HG02642 (cell line): ENCODE measurements at regions not wholly inside any gene's neighbourhood (a gene's known extent, or its start where the extent isn't known, plus 50 kb on each side); places are given as distances from the start of the nearest gene placed in this dataset.

Experiments
- ATAC-seq: cut with Tn5 transposase; IDR thresholded peaks from one replicate; pipeline ENCODE4 v1.9.1; 2021; ENCODE audit warnings: mild to moderate bottlenecking; ENCODE audit not compliant: unreplicated experiment, poor library complexity

DNA sequence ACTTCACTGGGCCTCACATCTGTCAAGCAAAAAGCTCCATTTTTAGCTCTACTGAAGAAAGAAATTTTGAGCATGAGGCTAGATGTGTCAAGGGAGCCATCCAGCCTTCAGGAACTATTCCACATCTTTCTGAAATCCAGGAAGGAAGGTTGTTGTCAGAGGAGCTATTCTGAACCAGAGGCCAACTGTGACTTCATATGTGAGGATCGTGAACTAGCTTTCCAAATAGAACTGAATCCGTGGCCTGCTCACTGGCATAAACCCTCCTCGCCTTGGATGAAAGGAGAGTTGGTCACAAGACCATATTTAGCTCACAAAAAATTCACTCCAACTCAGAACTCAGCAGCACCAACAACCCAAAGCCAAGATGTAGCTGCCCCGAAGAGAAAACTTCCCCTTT is 195.8 kb downstream of the FOXO1 start:
- ATAC-seq, result no peak

DNA sequence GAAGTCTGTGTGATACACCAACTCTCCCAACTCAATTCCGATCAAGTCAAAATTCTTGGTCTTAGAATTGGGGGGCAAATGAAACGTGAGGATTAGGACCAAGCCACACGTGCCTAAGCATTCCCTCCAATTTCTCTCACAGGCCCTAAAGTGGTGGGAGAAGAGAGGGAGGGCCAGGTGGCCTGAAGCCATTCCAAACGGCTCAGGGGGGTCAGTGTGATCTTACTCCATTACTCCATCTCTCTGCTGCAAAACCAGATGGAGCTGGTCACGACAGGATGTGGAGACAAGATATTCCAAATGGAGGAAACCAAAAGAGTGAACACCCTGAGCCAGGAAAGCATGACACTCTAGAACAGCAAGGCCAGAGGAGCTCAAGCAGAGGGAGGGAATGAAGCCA is 195.4 kb downstream of the FOXO1 start:
- no peak for ATAC-seq

DNA sequence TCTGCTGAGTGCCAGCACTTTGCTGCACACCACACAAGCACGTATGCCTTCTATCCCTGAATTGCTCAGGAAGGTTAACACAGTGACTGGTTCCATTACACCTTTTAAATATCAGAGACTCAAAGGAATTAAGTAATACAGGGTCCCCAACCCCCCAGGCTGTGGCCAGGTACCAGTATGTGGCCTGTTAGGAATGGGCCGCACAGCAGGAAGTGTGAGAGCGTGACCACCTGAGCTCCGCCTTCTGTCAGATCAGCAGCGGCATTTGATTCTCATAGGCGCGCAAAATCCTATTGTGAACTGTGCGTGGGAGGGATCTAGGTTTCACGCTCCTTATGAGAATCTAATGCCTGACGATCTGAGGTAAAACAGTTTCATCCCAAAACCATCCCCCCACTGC is 194.5 kb downstream of the FOXO1 start:
- ATAC-seq, result no peak

DNA sequence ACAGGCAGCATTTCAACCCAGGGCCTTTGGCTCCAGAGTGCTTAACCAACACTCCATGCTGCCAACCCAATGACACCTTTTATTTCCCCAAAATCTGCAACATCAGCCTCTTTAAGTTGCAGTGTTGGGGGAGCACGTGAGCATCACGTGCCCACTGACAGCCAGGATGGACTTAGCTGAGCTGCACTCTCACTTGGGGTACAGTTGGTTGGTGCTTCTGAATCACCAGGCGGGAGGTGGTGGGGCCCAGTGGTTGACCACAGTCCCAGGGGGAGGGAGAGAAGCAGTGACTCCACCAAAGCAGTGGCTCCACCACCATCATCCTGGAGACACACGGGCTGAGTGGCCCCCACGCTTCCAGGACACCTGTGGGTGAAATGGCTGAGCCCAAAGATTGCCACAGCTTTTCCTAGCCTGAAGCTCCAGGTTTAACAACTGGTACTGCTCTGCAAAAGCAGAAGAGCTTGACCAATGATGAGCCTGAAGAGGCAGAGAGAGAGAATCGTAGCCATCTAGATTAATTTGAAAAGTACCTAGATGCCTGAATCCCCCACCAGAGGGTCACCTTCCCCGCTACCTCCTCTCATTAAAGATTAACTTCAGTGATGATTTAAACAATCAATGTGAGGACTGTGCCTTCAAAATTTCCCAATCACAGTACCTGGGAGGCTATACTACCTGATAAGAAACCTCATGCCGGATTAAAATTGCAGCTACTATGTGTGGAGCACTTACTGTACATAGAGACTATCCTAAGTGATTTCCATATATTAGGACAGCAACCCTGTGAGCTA is 193.8 kb downstream of the FOXO1 start:
- no peak for ATAC-seq

DNA sequence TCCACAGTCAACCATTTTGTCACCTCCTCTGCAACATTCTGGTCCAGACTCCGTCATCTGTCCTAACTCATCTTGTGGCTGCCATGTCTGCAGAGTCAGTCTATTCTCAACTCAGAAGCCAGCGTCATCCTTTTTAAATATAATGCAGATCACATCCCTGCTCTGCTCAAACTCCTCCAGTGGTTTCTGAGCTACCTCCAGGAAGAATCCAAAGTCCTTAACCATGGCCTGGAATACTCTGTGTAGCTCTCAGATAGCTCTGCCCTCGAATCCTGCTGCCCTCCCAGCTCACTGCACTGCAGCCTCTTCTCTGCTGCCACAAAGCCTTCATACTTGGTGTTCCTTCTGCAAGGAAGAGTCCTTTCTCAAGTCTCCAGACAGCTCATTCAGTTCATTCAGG is 190.8 kb downstream of the FOXO1 start:
- ATAC-seq, result no peak

DNA sequence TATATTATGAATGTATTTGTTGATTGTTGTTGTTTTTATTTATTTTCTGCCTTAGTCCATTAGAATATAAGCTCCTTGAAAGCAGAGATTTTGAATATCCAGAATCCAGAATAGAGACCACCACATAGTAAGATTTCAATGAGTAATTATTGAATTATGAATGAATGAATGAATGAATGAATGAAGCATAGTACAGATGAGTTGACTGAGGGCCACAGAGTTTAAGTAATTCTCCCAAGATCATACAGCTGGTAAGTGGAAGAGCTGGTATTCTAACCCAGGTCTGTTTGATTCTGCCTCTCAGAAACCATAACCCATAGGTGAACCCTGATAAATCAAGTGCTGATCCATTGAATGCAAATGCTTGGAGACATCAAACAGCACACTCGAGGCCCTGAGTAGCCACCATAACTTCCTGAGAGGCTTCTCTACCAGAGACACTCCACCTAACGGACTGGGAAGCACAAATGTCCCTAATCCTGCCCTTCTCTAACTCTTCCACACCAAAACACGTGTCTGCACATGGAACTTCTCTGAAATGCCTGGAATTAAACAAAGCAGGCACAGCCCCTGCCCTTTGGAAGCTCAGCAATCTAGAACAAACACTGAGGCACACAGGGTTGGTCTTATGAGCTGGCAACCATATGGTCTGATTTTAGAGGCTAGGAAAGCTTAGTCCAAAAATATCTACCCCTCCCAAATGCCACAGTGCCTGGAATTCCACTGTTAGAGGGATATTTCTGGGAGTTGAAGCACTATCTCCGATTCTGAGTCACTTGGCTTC is 190.1 kb downstream of the FOXO1 start:
- no peak for ATAC-seq

DNA sequence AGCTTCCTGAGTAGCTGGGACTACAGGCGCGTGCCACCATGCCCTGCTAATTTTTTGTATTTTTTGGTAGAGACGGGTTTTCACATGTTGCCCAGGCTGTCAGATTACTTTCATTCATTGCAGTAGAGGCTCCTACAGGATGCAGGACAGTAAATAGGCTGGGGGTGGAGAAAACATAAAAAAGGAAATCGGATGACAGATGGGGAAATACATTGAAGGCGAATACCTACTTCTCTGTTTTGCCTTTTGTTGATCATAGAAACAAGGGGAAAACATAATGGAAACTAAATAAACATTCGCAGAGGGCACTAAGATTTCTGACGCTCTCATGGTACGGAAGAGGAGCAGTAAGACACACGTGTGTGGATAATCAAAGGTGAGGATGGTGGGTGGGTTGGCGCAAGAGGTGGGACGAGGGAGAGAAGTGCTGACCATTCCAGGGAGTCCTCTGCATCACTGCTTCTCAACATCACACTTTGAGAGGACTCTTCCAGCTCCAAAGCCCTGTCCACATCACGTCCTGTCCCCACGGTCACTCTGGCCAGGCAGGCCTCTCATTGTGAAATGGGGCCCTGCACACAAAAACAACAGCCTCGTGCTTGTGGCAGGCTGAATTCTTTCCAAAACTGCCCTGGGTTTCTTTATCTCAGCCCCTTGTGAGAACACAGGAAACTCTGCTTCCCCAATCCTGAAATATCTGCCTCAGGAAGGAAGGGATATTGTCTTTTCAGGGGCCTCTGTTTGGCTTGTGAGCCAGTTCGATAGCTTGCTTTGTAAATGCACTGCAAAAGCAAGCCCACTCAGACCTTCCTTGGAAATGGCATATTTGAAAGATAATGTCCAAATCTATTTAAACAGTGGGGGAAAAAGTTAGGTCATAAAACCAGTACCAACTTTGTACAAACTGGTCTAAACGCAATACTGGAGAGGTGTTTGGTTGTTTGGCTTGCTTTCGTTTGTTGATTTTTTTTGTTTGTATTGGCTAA is 188.5 kb downstream of the FOXO1 start:
- no peak for ATAC-seq

DNA sequence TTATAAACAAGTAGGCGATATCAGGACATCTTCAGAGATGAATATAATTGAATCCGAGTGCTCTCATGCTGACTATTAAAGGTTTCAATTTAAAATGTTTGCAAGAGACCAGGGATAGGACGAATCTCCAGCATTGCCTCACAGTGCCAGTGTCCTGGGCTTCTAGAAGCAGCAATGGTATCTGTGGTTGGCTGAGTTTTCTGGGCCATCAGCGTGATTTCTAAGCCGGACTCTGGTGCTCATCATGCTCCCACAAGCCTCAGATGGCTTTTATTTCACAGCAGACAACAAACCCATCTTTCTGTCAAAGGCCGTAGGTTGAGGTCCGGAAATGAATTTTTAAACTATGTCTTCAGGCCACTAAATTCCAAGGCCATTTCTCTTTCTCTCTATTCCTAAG is 187.7 kb downstream of the FOXO1 start:
- ATAC-seq, result no peak

DNA sequence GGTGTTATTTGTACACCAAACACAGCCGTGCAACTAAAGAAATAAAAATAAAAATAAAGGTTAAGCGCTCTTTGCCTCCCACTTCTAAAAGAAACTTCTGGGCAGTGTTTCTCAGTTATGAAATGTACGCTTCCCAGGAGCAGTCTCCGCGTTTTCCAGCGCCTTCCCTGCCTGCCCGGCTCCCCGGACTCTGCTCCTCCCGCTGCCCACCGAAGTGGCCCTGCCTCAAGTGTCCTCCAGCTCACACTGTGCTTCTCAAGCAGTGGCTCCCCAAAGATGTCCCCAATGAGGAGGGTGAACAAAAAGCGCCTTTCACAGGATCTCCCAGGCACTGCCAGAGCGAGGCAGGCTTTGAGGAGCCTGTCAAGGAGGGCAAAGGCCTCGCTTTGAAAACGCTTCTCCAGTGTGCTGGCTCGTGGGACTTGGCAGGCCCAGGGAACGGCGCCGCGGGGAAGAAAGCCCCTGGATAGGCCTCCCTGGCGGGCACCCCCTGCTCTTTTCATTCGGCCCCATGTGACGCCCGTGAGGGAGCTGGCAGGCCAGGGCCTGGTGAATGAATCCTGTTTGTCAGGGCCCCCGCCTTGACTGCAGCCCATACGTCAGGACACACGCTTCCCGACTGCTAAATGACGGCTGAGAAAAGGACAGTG is 187.1 kb downstream of the FOXO1 start:
- no peak for ATAC-seq

DNA sequence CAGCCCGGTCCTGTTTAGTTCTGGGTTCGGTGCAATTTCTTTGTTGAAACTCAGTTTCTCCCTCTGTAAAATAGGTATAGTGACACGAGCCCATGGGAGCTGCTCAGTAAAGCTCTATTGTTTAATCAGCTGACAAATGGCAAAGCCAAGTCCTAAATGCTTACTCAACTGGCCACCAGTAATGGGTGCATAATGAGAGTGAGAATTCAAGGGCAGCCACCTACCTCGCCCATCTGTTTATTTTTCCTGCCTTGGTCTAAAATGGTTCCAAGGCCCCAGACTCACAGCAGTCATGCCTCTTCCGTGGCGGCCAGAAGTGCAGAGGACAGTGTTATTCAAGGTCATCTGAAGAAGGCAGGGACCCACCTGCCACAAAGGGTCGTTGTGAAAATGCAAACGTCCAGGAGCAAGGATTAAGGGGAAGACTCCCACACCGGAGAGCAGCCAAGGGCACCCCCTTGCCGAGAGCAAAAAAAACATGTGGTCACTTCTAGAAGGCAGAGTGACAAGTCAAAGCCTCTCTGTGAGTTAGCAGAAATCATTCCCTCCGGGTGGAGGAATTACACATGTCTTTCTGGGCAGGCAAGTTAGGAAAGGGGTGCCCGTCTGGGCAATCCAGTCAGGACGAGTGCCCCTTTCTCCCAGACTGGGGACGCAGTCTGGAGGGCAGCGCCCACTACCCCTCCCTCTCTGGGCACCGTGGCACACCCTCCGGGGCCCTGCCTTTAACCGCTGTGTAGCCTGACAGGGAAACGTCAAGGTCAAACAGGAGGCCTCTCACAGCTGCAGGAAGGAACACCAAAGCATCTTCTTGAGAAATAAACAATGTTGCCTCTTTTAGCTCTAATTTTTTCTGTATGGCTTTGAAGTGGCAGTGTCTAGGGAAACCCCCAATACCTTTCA is 186.2 kb downstream of the FOXO1 start:
- ATAC-seq, result no peak

DNA sequence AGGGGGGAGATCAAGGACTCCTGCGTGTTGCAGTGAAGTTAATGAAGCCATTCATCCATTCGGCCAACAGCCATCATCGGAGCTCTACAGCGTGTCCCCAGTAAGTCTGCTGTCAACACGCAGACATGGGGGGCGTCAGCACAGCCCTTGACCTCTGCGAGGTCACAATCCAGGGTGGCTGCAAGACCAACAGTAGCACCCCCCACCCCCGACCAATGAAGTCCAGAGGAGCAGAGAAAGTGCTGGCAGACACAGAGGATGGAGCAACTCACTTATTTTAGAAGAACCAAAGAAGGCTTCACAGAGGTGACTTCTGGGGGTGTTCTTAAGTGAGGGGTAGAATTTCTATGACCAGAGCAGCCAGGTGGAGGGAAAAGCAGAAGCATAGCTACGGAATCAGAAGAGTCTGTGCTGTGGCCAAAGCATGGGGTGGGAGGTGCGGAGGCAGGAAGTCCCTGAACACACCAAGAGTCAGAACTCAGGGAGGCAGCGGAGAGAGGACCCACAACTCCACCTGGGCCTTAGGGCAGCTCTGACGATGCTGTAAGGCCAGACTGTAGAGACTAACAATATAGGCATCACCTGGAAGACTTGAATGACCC is 185.4 kb downstream of the FOXO1 start:
- ATAC-seq, result no peak

DNA sequence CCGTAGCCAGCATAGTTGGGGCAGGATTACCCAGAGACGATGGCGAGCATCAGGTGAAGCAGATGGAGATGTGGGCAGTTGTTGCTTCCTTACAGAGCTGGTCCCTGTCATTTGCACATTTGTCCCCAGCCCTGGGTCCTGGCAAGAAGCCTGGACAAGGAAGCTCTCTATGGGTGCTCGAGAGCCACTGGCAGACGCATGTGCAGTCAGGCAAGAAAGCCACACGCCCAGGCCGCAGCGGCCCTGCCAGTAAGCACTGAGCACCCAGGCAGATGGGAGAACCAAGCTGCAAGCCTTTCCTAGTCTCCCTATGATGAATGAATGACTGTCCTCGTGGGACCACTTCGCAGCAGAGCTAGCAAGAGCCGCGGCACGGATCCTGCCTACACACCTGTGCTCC is 182.8 kb downstream of the FOXO1 start:
- ATAC-seq, result no peak

DNA sequence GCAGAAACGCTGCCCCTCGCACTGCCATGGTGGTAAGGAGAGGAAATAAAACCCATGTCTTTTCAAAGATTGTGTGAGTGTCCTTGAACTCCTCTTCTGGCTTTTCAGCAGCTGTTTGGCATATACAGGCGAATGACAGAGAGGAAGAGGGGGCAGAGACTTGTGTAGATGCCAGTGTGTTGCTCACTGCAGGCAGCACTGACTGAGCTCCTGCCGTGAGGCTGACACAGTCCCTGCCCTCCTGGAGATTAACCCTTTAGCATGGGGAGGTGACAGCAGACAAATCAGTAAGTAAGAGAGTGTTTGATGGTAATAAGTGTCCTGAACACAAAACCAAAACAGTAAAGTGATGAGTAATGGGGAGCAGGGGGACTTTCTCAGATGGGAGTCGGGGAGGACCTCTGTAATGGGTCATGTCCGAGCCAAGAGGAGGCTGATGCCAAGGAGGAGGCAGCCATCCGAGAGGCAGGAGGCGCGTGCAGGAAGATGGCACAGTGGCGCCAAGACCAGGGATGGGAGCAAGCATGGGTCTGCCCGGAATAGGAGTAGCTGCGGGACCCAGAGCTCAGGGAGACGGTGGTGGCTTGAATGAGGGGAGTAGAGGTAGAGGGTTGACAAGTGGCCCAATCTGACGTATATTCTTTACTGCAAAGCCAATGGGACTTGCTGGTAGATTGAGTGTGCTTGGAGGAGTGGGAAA is 182.2 kb downstream of the FOXO1 start:
- no peak for ATAC-seq

DNA sequence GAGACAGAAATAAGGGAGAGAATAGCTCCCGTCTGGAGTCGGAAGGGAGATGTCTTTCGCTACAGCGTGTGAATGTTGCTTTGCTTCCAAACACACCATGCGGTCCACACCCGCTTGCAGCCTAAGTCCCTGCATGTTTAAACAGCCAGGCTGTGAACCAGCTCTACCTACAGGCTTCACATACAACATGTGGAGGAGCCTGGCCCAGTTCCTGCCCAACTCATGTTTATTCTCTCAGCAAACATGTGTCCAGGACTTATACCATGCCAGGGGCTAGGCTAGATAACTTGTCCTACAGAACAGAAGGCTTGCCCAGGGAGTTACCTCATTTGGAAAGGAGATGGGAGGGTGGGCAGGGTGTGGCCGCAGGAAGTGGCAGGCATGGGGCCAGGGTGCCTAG is 181.5 kb downstream of the FOXO1 start:
- no peak for ATAC-seq

DNA sequence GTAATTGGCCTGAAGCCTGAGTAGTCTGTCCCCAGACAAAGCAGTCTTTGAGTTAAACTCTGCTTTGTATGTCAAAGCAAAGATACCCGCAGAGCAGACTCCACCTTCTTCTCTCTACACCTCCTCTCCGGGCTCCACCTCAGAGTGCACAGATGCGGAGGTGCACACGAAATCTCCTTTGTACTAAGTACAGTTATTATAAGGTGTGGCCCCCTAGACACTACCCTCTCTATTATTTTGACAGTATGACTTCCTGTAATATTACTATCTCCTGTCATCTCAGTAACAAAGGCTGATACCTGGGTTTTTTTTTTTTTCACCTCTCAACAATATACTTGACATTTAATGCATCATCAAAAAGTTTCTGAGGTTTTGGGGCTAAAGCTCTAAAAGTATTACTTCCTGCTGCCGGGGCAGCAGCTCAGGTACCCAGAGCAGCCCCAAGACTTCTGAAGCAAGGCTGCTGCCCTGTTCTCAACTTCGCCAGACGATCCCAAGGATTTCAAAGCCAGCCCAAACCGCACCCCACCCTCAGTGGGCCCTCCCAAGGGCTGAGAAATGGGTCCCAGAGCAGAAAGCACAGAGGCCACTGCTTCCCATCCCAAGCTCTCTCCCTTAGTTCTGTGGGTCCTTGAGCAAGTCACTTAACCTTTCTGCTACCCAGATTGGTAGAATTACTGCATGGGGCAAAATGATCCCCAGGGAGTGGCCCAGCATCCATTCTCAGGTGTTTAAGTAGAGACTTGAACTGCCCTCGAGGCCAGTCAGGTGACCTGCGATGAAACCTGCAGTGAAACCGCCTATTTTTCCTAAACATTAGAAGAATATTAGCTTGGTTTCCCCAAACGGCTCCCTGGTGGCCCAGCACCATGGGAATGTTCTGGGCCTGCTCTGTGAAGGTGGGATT is 180.6 kb downstream of the FOXO1 start:
- no peak for ATAC-seq

DNA sequence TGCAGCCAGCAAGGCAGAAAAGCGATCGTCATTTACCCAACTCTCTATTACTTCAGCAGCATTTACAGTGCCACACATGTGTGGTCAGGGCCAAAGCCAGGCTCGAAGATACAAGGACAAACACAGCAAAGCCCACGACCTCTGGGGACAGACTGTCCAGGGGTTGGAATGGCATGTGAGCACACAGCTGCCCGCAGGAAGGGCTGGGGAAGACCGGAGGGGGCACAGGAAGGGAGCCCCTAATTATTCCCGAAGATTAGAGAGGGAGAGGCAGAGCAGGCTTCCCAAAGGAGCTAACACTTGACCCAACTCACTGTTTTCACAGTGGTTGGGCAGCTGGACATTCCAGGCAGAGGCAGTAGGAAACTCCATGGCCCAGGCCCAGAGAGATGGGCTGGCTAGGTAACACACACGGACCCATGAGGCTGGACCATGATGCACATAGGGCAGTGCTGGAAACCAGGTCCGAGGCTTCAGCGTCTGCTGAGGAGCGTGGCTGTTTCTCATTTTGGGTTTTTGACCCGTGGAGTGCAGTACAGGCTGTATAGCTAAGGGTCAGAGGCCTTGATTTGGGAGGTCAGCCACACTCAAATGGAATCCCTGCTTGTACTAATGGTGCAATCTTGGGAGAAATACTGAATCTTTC is 179.8 kb downstream of the FOXO1 start:
- ATAC-seq, result no peak
